ENCODE measurements at regions not wholly inside any gene's neighbourhood (a gene's known extent, or its start where the extent isn't known, plus 50 kb on each side); places are given as distances from the start of the nearest gene placed in this dataset.

DNA sequence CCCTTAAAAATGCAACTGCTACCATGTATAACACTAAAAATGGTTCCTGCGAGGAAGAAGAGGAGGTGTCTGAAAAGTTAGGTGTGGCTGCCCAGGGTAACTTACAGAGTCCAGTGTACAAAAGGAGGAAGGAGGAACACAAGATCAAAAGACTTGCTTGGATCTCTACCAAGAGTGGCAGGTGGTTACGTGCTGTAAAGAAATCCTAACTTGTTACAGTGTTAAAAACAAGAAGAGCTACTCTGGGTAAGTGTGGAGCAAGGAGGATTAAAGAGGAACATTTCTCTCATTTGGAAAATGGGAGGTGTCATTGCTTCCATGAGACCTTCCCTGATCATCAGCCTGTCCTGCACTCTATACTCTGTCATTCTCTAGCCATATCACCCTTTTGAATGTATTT is 242.0 kb downstream of the PTTG2 start:
- DNase-seq (ENCODE audit: low read depth), result no peak
- TF ChIP-seq, protein P1, sequence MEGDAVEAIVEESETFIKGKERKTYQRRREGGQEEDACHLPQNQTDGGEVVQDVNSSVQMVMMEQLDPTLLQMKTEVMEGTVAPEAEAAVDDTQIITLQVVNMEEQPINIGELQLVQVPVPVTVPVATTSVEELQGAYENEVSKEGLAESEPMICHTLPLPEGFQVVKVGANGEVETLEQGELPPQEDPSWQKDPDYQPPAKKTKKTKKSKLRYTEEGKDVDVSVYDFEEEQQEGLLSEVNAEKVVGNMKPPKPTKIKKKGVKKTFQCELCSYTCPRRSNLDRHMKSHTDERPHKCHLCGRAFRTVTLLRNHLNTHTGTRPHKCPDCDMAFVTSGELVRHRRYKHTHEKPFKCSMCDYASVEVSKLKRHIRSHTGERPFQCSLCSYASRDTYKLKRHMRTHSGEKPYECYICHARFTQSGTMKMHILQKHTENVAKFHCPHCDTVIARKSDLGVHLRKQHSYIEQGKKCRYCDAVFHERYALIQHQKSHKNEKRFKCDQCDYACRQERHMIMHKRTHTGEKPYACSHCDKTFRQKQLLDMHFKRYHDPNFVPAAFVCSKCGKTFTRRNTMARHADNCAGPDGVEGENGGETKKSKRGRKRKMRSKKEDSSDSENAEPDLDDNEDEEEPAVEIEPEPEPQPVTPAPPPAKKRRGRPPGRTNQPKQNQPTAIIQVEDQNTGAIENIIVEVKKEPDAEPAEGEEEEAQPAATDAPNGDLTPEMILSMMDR (conservative IDR thresholded peaks at IDR 0.05; ENCODE audit: low read depth, low read length), result no peak
- no peak overlapping the region for H3K4me3 ChIP-seq (ENCODE audit: low read depth, low read length)

DNA sequence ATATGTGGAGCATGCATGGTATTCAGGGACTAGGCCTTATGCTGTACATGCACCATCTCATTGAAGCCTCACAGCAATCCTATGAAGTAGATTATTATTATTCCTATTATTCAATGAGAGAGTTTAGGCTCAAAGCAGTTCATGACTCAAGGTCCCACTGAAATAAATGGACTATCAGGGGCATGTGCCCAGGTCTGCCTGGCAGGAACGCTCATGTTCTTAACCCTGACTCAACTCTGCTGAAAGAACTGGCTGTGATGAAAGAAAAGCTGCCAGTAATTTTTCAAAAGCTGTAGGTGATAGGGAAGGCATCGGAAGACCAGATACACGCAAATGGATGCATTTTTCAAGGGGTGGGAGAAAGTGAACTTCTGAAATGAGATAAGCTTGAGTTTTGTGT is 243.4 kb downstream of the PTTG2 start:
- no peak for DNase-seq (ENCODE audit: low read depth)
- no peak overlapping the region for H3K4me3 ChIP-seq (ENCODE audit: low read depth, low read length)
- TF ChIP-seq, protein P1 (conservative IDR thresholded peaks at IDR 0.05; ENCODE audit: low read depth, low read length), result no peak

DNA sequence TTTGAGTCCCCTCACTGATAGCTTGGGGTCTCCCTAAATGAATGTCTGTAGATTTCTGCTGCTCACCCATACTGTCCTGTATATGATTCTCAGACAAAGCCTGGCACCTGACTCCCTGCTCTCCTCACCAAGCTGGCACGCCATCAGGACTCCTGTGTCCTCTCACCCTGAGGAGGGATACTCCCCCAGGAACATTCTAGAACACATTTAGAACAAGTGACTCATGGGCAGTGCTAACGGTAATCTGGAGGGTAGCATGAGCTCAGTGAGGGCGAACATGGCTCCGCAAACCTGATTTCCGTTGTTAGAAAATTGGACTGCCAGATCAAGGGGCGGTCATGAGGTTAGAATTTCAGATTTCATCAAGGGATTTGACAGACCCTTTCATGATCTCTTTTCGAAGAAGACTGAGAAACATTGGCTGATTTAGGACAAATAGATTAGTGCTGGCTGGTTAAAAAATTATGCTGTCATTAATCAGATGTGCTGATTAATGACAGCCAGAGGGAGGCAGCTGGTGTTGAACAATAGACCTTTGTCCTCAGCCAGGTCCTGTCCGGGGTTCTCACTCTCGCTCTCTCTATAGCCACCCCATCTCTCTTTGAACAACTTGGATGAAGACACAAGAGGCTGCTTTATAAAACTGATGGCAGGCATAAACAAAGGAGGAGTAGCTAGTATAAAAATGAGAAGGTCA is 244.3 kb downstream of the PTTG2 start:
- DNase-seq (ENCODE audit: low read depth), result no peak

DNA sequence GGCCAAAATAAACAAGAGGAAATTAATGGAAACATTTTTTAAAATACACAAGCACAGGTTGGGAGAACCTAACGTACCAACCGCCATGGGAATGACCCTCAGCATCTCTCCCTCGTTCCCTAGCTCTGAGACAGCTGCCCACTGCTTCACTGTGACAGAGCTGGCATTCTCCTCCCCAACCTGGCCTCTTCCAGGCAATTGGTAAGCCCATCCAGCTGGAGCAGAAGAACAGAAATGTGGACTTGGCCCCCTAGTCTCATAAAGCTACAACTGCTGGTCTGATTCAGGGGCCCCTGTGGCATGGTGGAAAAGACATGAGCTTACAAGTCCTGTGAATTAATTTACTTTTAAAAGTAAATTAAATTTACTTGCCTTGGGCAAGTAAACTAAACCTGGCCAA is 245.1 kb downstream of the PTTG2 start:
- H3K4me3 ChIP-seq (ENCODE audit: low read depth, low read length), result no peak overlapping the region
- TF ChIP-seq, protein P1 (conservative IDR thresholded peaks at IDR 0.05; ENCODE audit: low read depth, low read length), result no peak
- DNase-seq (ENCODE audit: low read depth), result no peak

More for the DNA sequence above, 244.3 kb downstream of the PTTG2 start:
- TF ChIP-seq, protein P1 (conservative IDR thresholded peaks at IDR 0.05; ENCODE audit: low read depth, low read length), result no peak
- H3K4me3 ChIP-seq (ENCODE audit: low read depth, low read length), result no peak overlapping the region

DNA sequence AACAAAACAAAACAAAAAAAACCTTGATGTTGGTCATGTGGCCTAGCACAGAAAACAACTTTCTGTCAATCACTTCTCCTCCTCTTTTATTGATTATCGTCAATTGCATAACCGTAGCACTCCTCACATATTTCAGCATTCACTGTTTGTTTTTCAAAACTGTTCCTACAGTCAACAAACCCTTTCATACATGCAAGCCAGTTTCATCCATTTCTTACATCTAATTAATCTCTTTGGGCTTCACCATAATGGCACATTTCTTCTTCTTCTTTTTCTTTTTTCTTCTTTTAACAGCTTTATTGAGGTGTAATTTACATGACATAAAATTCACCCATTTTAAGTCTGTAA is 246.9 kb downstream of the PTTG2 start:
- H3K4me3 ChIP-seq (ENCODE audit: low read depth, low read length), result no peak overlapping the region
- TF ChIP-seq, protein P1 (conservative IDR thresholded peaks at IDR 0.05; ENCODE audit: low read depth, low read length), result no peak
- DNase-seq (ENCODE audit: low read depth), result no peak

DNA sequence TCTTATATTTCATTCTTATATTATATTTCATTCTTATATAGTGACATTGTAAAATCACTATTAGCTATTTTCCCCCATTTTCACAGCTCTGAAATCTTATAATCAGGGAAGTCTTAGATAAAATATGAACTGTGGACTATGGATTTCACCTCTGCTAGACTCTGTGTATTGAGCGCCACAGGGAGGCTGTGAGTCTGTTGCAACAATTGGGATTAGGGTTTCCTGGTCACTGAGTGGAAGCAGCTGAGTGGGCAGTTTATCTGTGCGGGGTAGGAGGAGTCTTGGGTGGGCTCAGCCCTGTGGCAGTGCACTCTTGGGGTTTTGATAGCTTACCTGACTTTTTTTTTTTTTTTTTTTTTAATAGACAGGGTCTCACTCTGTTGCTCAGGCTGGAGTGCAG is 249.5 kb downstream of the PTTG2 start:
- no peak for DNase-seq (ENCODE audit: low read depth)
- TF ChIP-seq, protein P1 (conservative IDR thresholded peaks at IDR 0.05; ENCODE audit: low read depth, low read length), result no peak
- H3K4me3 ChIP-seq (ENCODE audit: low read depth, low read length), result no peak overlapping the region

DNA sequence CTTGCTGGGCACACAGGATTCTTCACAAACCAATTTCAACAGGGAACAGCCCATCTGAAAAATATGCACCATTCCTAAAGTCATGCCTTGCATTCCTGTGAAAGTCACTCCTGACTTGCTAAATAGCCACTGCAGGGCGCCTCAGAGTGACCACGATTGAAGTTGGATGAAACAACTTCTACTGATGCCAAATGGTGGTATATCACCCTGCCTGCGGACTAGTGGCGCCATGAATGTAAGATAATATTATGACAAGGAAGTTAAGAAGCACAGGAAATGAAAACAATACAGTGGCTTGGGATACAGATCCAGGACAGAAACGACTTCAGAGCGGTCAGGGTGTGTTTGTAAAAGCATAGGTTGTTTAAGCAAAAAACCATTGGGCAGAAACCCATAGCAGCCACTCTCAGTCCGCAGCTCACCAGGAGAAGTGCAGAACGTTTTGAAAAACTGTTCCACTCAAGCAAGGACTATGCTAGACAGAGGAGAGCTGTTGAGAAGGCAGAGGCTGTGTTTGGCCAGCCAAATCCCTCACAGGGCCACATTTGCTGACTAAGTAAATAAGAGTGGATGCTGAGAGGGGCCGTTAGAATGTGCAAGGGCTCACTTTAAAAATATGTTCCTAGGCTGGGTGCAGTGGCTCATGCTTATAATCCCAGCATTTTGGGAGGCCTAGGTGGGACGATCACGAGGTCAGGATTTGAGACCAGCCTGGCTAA is 250.4 kb downstream of the PTTG2 start:
- TF ChIP-seq, protein P1 (conservative IDR thresholded peaks at IDR 0.05; ENCODE audit: low read depth, low read length), result no peak
- no peak overlapping the region for H3K4me3 ChIP-seq (ENCODE audit: low read depth, low read length)
- DNase-seq (ENCODE audit: low read depth), result peak; percentile 27
